A549 (cell line): ENCODE measurements at regions not wholly inside any gene's neighbourhood (a gene's known extent, or its start where the extent isn't known, plus 50 kb on each side); places are given as distances from the start of the nearest gene placed in this dataset.

Source experiments
- CHD4 ChIP-seq: fragments of 200-600 bp; sonication (generic); IDR thresholded peaks from 2 replicates; pipeline ENCODE4 v1.6.1; 2016; ENCODE audit warnings: antibody characterized with exemption, mild to moderate bottlenecking, borderline replicate concordance
- POLR2A ChIP-seq: IDR thresholded peaks from 2 replicates; pipeline ENCODE4 v1.6.1; 2012; ENCODE audit warnings: mild to moderate bottlenecking, low read length

GRCh38 chr1:211198880-211199279 lies 60.3 kb upstream of the RCOR3 start:
- no peak for TF ChIP-seq POLR2A
- TF ChIP-seq CHD4: no peak
